GM12878 (cell line): ENCODE measurements at regions not wholly inside any gene's neighbourhood (a gene's known extent, or its start where the extent isn't known, plus 50 kb on each side); places are given as distances from the start of the nearest gene placed in this dataset.

Experiments used
- ATAC-seq: fragments of 200-7000 bp; cut with Tn5 transposase; 3 replicates; pipeline ENCODE4 v1.9.1; 2020; ENCODE audit warnings: mild to moderate bottlenecking, moderate library complexity
- BruUV-seq: library from RNA; stranded (reverse); fragments of 400-500 nt; replicated peaks from 2 replicates; lab custom pipeline; 2021; lab: Mats Ljungman, UMichigan
- CTCF ChIA-PET: fragments of 300-600 bp; sonication (Branson Sonifier 250); formaldehyde crosslinking; extraction: SDS; loops from one replicate; lab custom pipeline; 2021; ENCODE audit warnings: inconsistent platforms; lab: Yijun Ruan, JAX
- POLR2A ChIA-PET: fragments of 350-600 bp; formaldehyde crosslinking; extraction: SDS; loops from one replicate; lab custom pipeline; 2021; ENCODE audit warnings: inconsistent platforms; lab: Charles Lee
- RAD21 ChIA-PET: fragments of 300-600 bp; sonication (Branson Sonifier 250); formaldehyde crosslinking; loops from one replicate; lab custom pipeline; 2023; ENCODE audit warnings: antibody characterized with exemption; ENCODE audit not compliant: unreplicated experiment; lab: Charles Lee
- SMC1A ChIA-PET: fragments of 300-600 bp; sonication (Branson Sonifier 250); formaldehyde crosslinking; loops from one replicate; lab custom pipeline; 2023; ENCODE audit not compliant: unreplicated experiment, uncharacterized antibody; lab: Charles Lee
- DNase-seq: peaks from one replicate; pipeline ENCODE4 v3.0.0-alpha.2; 2011; ENCODE audit warnings: low read depth, low spot score
- FAIRE-seq: peaks from 3 replicates; lab custom pipeline; 2011; peaks lifted over from hg19 to GRCh38; lab: Jason Lieb, UNC
- H2AFZ ChIP-seq: 2 replicates; pipeline ENCODE4 v1.6.0; 2011; ENCODE audit warnings: low read depth, low read length, control low read depth; ENCODE audit not compliant: control insufficient read depth
- H3K27ac ChIP-seq: 2 replicates; pipeline ENCODE4 v1.5.1; 2011; ENCODE audit warnings: control low read depth; ENCODE audit not compliant: control insufficient read depth, insufficient read depth
- H3K27me3 ChIP-seq, 2 experiments: replicated peaks in 1 of 2; 2 replicates each; pipeline versions ENCODE4 v1.6.0 to v1.6.1; 2011; ENCODE audit warnings: low read length in 1 of 2; ENCODE audit not compliant: control insufficient read depth in 2 of 2, insufficient read depth in 2 of 2
- H3K36me3 ChIP-seq, 2 experiments: 2 replicates each; pipeline ENCODE4 v1.5.1; 2011; ENCODE audit warnings: low read length in 1 of 2; ENCODE audit not compliant: control insufficient read depth in 2 of 2, insufficient read depth in 2 of 2
- H3K4me1 ChIP-seq: 2 replicates; pipeline ENCODE4 v1.6.1; 2011; ENCODE audit warnings: mild to moderate bottlenecking, low read length, moderate library complexity, mixed read lengths; ENCODE audit not compliant: control insufficient read depth, insufficient read depth
- H3K4me2 ChIP-seq: 2 replicates; pipeline ENCODE4 v1.6.0; 2011; ENCODE audit warnings: control low read depth; ENCODE audit not compliant: control insufficient read depth, insufficient read depth
- H3K4me3 ChIP-seq: fragments of 200-600 bp; sonication (generic); 2 replicates; pipeline ENCODE4 v1.5.1; 2016
- H3K79me2 ChIP-seq: 2 replicates; pipeline ENCODE4 v1.6.0; 2011; ENCODE audit warnings: low read length; ENCODE audit not compliant: control insufficient read depth, insufficient read depth
- H3K9ac ChIP-seq: 2 replicates; pipeline ENCODE4 v1.8.0; 2011; ENCODE audit warnings: low read length, control low read depth, mixed read lengths; ENCODE audit not compliant: control insufficient read depth, insufficient read depth
- H3K9me3 ChIP-seq: replicated peaks from 3 replicates; pipeline ENCODE4 v1.5.1; 2011; ENCODE audit warnings: mild to moderate bottlenecking, low read length; ENCODE audit not compliant: control insufficient read depth, insufficient read depth
- H4K20me1 ChIP-seq: 2 replicates; pipeline ENCODE4 v1.6.0; 2011; ENCODE audit not compliant: control insufficient read depth, insufficient read depth
- CEBPB ChIP-seq, 2 experiments: fragments of 150-350 bp in 1 of 2; IDR thresholded peaks; 2 replicates each; pipeline ENCODE4 v1.6.1; 2012 to 2014; ENCODE audit warnings: low read depth in 2 of 2, low read length in 2 of 2, borderline replicate concordance in 1 of 2, inconsistent platforms in 1 of 2
- EP300 ChIP-seq, 2 experiments: fragments of 150-350 bp in 1 of 2; IDR thresholded peaks; 2 replicates each; pipeline ENCODE4 v1.6.1; 2011 to 2012; ENCODE audit warnings: low read depth in 2 of 2, low read length in 2 of 2, borderline replicate concordance in 1 of 2, improper control_type of control experiment in 1 of 2, inconsistent platforms in 1 of 2; ENCODE audit not compliant: control insufficient read depth in 1 of 2
- HDAC2 ChIP-seq: fragments of 200-600 bp; sonication (generic); IDR thresholded peaks from 2 replicates; pipeline ENCODE4 v1.6.1; 2017
- KAT2A ChIP-seq: conservative IDR thresholded peaks from 2 replicates; pipeline ENCODE4 v1.6.1; 2011; ENCODE audit warnings: low read depth, low read length; ENCODE audit not compliant: control insufficient read depth
- LARP7 ChIP-seq: fragments of 450-650 bp; IDR thresholded peaks from 2 replicates; pipeline ENCODE4 v1.6.1; 2017; ENCODE audit warnings: mild to moderate bottlenecking
- MYC ChIP-seq: IDR thresholded peaks from 2 replicates; pipeline ENCODE4 v1.6.1; 2011; ENCODE audit warnings: mild to moderate bottlenecking, low read length, moderate library complexity, inconsistent platforms; ENCODE audit not compliant: insufficient read depth, insufficient replicate concordance, insufficient read length, severe bottlenecking
- NBN ChIP-seq: fragments of 450-650 bp; IDR thresholded peaks from 2 replicates; pipeline ENCODE4 v1.6.1; 2016
- NFYB ChIP-seq: IDR thresholded peaks from 2 replicates; pipeline ENCODE4 v1.6.1; 2011; ENCODE audit warnings: low read depth, mild to moderate bottlenecking, low read length, improper control_type of control experiment, moderate library complexity; ENCODE audit not compliant: insufficient read depth
- RB1 ChIP-seq: fragments of 450-650 bp; formaldehyde crosslinking; IDR thresholded peaks from 2 replicates; pipeline ENCODE4 v1.6.1; 2017; ENCODE audit warnings: mild to moderate bottlenecking, borderline replicate concordance
- RCOR1 ChIP-seq: conservative IDR thresholded peaks from 2 replicates; pipeline ENCODE4 v1.6.1; 2012; ENCODE audit warnings: low read depth, low read length, improper control_type of control experiment
- YBX1 ChIP-seq: fragments of 450-650 bp; IDR thresholded peaks from 2 replicates; pipeline ENCODE4 v1.6.1; 2016; ENCODE audit warnings: antibody characterized with exemption
- WGBS: methylation state at CpG from one replicate; pipeline ENCODE4 v1.1.6; 2016; ENCODE audit warnings: low lambda C conversion rate; ENCODE audit not compliant: insufficient replicate concordance, insufficient coverage; ENCODE audit errors: missing lambda C conversion rate; 5-methylcytosine and 5-hydroxymethylcytosine counted together
- in situ Hi-C: fragments of 300-500 bp; cut with MboI; formaldehyde crosslinking; loops from 9 replicates; pipeline ENCODE4 v1.14.3; 2018; ENCODE audit warnings: mixed read lengths
- intact Hi-C: fragments of 100-400 bp; cut with micrococcal nuclease; formaldehyde crosslinking; loops from one replicate; pipeline ENCODE4 v1.14.2; 2022; ENCODE audit not compliant: unreplicated experiment
- TF ChIP-seq, protein P1 (sequence below): IDR thresholded peaks from 2 replicates; pipeline ENCODE4 v1.6.1; 2012; ENCODE audit warnings: low read length, inconsistent platforms
- TF ChIP-seq, protein P2 (sequence below): fragments of 450-650 bp; IDR thresholded peaks from 2 replicates; pipeline ENCODE4 v1.6.1; 2017; ENCODE audit warnings: mild to moderate bottlenecking
- TF ChIP-seq, protein P3 (sequence below): fragments of 450-650 bp; conservative IDR thresholded peaks from 2 replicates; pipeline ENCODE4 v1.6.1; 2017; ENCODE audit warnings: mild to moderate bottlenecking, moderate library complexity

DNA sequence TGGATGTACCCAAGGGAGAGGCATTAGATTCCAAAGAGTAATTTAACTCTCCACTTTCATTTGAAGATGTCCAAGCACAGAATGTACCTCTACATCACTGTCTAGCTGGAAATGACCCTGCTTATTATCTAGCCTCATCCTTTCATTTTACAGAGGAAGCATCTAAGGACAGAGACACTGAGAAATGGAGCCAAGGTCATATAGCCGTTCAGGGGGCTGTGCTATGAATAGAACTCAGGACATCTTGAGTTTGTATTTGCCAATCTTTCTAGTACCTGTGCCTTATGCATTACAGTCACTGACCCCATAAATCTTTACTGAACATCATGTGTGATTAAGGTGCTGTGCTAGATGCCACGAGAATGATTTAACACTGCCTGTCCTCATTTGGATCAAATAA lies 138.2 kb upstream of the SPTLC3 start:
- no peaks in the 10 kb centered on the region for H4K20me1 ChIP-seq
- H3K79me2 ChIP-seq, result no peaks in the 10 kb centered on the region
- ChIA-PET CTCF (no interaction called here), POLR2A (no interaction called here), SMC1A (no interaction called here), RAD21 (no interaction called here)
- DNase-seq (no peak), ATAC-seq (no peak), FAIRE-seq (no peak)
- no peak for TF ChIP-seq KAT2A
- H3K4me1 ChIP-seq, result no peaks in the 10 kb centered on the region
- BruUV-seq, result no TSS peak
- 0% methylated on average over 2 of the region's 2 CpGs for WGBS
- no peaks in the 10 kb centered on the region for H3K27me3 ChIP-seq
- no peak overlapping the region for H3K27ac ChIP-seq
- H2AFZ ChIP-seq, result no peak overlapping the region
- H3K9me3 ChIP-seq, result no peaks in the 10 kb centered on the region
- no peak overlapping the region for H3K4me2 ChIP-seq
- no peaks in the 10 kb centered on the region for H3K36me3 ChIP-seq
- in situ Hi-C loops (no loop called here), intact Hi-C loops (no loop called here)
- H3K4me3 ChIP-seq, result no peak overlapping the region
- no peak overlapping the region for H3K9ac ChIP-seq

DNA sequence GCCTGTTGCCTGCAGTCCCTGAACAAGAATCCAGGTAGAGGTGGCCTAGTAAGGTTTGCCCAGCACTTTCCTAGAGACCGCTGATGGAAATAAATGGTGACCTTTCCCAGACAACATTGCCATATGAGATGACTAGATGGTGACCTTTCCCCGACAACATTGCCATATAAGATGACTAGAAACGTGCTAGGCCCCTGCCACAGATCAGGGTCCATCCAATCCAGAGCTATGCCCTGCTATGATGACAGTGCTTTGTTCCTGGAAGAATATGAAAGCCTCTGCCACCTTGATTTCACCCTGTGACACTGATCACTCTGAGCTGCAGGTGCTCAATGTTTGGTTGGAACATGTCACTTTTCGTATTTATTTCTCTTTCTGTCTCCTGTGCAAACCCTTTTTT lies 133.8 kb upstream of the SPTLC3 start:
- Histone ChIP-seq H3K79me2 (no peaks in the 10 kb centered on the region), H3K27me3 (no peaks in the 10 kb centered on the region)
- RAD21 ChIA-PET, result no interaction called here
- TF ChIP-seq, protein P1, sequence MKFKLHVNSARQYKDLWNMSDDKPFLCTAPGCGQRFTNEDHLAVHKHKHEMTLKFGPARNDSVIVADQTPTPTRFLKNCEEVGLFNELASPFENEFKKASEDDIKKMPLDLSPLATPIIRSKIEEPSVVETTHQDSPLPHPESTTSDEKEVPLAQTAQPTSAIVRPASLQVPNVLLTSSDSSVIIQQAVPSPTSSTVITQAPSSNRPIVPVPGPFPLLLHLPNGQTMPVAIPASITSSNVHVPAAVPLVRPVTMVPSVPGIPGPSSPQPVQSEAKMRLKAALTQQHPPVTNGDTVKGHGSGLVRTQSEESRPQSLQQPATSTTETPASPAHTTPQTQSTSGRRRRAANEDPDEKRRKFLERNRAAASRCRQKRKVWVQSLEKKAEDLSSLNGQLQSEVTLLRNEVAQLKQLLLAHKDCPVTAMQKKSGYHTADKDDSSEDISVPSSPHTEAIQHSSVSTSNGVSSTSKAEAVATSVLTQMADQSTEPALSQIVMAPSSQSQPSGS, result no peak
- no peak for TF ChIP-seq NFYB
- TF ChIP-seq LARP7, result no peak
- TF ChIP-seq, protein P2, sequence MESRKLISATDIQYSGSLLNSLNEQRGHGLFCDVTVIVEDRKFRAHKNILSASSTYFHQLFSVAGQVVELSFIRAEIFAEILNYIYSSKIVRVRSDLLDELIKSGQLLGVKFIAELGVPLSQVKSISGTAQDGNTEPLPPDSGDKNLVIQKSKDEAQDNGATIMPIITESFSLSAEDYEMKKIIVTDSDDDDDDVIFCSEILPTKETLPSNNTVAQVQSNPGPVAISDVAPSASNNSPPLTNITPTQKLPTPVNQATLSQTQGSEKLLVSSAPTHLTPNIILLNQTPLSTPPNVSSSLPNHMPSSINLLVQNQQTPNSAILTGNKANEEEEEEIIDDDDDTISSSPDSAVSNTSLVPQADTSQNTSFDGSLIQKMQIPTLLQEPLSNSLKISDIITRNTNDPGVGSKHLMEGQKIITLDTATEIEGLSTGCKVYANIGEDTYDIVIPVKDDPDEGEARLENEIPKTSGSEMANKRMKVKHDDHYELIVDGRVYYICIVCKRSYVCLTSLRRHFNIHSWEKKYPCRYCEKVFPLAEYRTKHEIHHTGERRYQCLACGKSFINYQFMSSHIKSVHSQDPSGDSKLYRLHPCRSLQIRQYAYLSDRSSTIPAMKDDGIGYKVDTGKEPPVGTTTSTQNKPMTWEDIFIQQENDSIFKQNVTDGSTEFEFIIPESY, result no peak
- TF ChIP-seq HDAC2, result no peak
- no peak for TF ChIP-seq CEBPB (IDR thresholded peaks at IDR 0.05; ENCODE audit: borderline replicate concordance in 1 of 2, low read depth in 2 of 2, low read length in 2 of 2)
- no peak for TF ChIP-seq RCOR1
- TF ChIP-seq RB1, result no peak
- no peak for TF ChIP-seq YBX1
- TF ChIP-seq EP300 (IDR thresholded peaks at IDR 0.05; ENCODE audit: borderline replicate concordance in 1 of 2, control insufficient read depth in 1 of 2, low read depth in 2 of 2, low read length in 2 of 2), result no peak
- TF ChIP-seq NBN, result no peak
- TF ChIP-seq MYC, result no peak
- TF ChIP-seq, protein P3, sequence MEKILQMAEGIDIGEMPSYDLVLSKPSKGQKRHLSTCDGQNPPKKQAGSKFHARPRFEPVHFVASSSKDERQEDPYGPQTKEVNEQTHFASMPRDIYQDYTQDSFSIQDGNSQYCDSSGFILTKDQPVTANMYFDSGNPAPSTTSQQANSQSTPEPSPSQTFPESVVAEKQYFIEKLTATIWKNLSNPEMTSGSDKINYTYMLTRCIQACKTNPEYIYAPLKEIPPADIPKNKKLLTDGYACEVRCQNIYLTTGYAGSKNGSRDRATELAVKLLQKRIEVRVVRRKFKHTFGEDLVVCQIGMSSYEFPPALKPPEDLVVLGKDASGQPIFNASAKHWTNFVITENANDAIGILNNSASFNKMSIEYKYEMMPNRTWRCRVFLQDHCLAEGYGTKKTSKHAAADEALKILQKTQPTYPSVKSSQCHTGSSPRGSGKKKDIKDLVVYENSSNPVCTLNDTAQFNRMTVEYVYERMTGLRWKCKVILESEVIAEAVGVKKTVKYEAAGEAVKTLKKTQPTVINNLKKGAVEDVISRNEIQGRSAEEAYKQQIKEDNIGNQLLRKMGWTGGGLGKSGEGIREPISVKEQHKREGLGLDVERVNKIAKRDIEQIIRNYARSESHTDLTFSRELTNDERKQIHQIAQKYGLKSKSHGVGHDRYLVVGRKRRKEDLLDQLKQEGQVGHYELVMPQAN, result no peak
- TF ChIP-seq, all 136 proteins: peak for 0
- Histone ChIP-seq H2AFZ (no peak overlapping the region), H3K36me3 (no peaks in the 10 kb centered on the region), H3K4me1 (no peaks in the 10 kb centered on the region), H3K9me3 (no peaks in the 10 kb centered on the region), H4K20me1 (no peaks in the 10 kb centered on the region), H3K4me3 (no peak overlapping the region), H3K4me2 (no peak overlapping the region), H3K27ac (no peak overlapping the region), H3K9ac (no peak overlapping the region)
- WGBS, result 17% methylated on average over 4 of the region's 4 CpGs
- no peak for FAIRE-seq
- ChIA-PET SMC1A (no interaction called here), POLR2A (no interaction called here), CTCF (no interaction called here)
- intact Hi-C loops (no loop called here), in situ Hi-C loops (no loop called here)
- BruUV-seq, result no TSS peak
- ATAC-seq, result no peak
- no peak for DNase-seq
